NCI-H345 treated with DMSO at 0.1 percent for 48 hours (cell line): ENCODE measurements at regions not wholly inside any gene's neighbourhood (a gene's known extent, or its start where the extent isn't known, plus 50 kb on each side); places are given as distances from the start of the nearest gene placed in this dataset.
"Not testable (repeated sequence)": the region's sequence is repeated elsewhere in the genome, so short reads cannot be mapped to it uniquely, and the experiment has no call there.

Experiments used
- DNase-seq: peaks from one replicate; lab custom pipeline; 2025; ENCODE audit not compliant: unreplicated experiment; lab: John Stamatoyannopoulos, UW

GRCh38 chr9:129437626-129438323 lies 183.1 kb downstream of the C9orf50 start:
- DNase-seq, result no peak

GRCh38 chr9:129436751-129437625 lies 183.9 kb downstream of the C9orf50 start:
- DNase-seq, result no peak

GRCh38 chr9:129435988-129436717 lies 184.7 kb downstream of the C9orf50 start:
- no peak for DNase-seq

GRCh38 chr9:129435291-129435690 lies 185.6 kb downstream of the C9orf50 start:
- no peak for DNase-seq

- DNase-seq, result no peak
Observed at GRCh38 chr9:129434187-129434586, 186.7 kb downstream of the C9orf50 start.

- DNase-seq, result no peak
Observed at GRCh38 chr9:129432297-129433154, 188.4 kb downstream of the C9orf50 start.

- no peak for DNase-seq
Observed at GRCh38 chr9:129430940-129431643, 189.8 kb downstream of the C9orf50 start.

GRCh38 chr9:129428864-129429577 lies 191.9 kb downstream of the C9orf50 start:
- no peak for DNase-seq

- DNase-seq, result no peak
Observed at GRCh38 chr9:129427149-129427548, 193.8 kb downstream of the C9orf50 start.

- DNase-seq, result not testable (repeated sequence)
Observed at GRCh38 chr9:129423755-129424154, 197.1 kb downstream of the C9orf50 start.

- no peak for DNase-seq
Observed at GRCh38 chr9:129423216-129423615, 197.7 kb downstream of the C9orf50 start.

- no peak for DNase-seq
Observed at GRCh38 chr9:129422843-129423192, 198.1 kb downstream of the C9orf50 start.

- no peak for DNase-seq
Observed at GRCh38 chr9:129422032-129422842, 198.7 kb downstream of the C9orf50 start.

- no peak for DNase-seq
Observed at GRCh38 chr9:129421371-129421770, 199.5 kb downstream of the C9orf50 start.

GRCh38 chr9:129420721-129421120 lies 200.2 kb downstream of the C9orf50 start:
- no peak for DNase-seq

- DNase-seq, result no peak
Observed at GRCh38 chr9:129419382-129419899, 201.5 kb downstream of the C9orf50 start.

- DNase-seq, result no peak
Observed at GRCh38 chr9:129418451-129418850, 202.4 kb downstream of the C9orf50 start.

GRCh38 chr9:129416821-129417539 lies 203.9 kb downstream of the C9orf50 start:
- DNase-seq, result no peak
